ENCODE measurements at regions not wholly inside any gene's neighbourhood (a gene's known extent, or its start where the extent isn't known, plus 50 kb on each side); places are given as distances from the start of the nearest gene placed in this dataset.

DNA sequence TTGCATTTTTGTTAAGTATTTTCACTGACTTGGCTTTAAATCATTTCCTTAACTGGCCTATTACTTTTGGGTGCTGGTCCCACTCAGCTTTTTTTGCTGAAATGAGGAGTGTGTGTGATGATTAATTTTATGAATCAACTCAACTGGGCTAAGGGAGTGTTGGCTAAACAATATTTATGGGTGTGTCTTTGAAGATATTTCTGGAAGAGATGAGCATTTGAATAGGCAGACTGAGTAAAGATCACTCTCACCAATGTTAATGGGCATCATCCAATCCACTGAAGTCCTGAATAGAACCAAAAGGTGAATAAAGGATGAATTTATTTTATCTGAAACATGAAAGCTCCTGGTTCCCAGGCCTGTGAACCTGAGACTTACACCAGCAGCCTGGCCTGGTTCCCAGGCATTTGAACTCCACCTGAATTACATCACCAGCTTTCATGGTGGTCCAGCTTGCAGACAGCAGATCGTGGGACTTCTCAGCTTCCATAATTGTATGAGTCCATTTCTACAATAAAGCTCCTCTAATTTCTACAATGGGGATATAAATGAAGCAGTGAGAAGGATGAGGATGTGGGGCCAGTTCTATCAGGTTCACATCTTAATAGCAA, 241.3 kb upstream of the ZC3H12C start:
- TF ChIP-seq, protein P1, sequence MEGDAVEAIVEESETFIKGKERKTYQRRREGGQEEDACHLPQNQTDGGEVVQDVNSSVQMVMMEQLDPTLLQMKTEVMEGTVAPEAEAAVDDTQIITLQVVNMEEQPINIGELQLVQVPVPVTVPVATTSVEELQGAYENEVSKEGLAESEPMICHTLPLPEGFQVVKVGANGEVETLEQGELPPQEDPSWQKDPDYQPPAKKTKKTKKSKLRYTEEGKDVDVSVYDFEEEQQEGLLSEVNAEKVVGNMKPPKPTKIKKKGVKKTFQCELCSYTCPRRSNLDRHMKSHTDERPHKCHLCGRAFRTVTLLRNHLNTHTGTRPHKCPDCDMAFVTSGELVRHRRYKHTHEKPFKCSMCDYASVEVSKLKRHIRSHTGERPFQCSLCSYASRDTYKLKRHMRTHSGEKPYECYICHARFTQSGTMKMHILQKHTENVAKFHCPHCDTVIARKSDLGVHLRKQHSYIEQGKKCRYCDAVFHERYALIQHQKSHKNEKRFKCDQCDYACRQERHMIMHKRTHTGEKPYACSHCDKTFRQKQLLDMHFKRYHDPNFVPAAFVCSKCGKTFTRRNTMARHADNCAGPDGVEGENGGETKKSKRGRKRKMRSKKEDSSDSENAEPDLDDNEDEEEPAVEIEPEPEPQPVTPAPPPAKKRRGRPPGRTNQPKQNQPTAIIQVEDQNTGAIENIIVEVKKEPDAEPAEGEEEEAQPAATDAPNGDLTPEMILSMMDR (IDR thresholded peaks at IDR 0.05): no peak

DNA sequence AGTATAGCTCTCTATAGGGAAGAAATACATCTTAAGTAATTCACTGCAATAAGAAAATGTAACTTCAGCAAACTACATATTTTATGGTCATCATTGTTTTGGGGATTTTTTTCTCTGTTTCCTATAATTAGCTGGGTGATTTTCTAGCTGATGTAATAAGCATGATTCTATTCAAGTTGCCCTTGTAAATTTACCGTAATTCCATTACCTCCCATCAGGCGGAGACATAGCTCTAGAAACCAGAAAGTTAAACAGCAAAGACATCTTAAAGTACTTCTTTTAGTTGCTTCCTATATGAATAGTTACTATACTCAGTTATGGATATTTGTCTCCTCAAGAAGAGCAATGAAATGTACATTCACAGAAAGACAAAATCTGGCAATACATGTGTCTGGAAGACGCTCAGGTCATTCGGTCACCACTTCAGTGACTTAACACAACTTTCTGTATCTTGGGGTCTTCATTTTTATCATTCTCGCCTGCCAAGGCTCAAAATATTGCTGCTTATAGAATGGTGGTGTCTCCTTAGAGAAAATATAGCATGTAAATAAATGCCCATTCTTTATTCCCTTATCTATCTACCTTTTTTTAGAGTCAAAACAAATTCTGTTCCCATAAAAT, 239.9 kb upstream of the ZC3H12C start:
- TF ChIP-seq, protein P1 (IDR thresholded peaks at IDR 0.05): peak; percentile 71

DNA sequence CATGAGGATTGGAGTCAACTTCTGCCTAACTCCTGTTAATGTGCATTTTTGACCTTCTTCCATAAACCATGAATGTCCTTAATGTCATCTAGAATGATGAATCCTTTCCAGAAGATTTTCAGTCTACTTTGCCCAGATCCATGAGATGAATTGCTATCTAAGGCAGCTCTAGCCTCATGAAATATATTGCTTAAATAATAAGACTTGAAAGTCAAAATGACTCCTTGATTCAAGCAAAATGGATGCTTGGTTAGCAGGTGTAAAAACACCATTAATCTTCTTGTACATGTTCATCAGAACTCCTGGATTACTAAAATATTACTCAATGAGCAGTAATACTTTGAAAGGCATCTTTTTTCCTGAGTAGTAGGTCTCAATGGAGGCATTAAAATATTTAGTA, 238.5 kb upstream of the ZC3H12C start:
- TF ChIP-seq, protein P1 (IDR thresholded peaks at IDR 0.05): no peak

DNA sequence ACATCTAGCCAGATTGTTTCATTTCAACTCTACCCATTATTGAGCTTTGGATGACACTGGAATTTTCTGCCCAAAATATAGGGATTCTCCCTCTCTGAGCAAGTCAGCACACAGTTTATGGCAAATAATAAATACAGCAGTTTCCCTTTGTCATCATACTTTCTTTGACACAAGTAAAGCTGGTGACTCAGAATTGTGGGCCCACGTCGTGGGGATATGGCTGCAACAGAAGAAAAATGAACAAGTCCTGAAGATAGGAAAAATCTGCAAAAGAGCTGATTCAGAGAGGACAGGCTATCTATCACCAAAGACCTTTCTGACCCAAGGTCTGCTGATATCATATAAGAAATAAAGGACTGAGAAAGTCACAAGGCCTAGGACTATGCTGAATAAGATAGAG, 236.3 kb upstream of the ZC3H12C start:
- TF ChIP-seq, protein P1 (IDR thresholded peaks at IDR 0.05): no peak

DNA sequence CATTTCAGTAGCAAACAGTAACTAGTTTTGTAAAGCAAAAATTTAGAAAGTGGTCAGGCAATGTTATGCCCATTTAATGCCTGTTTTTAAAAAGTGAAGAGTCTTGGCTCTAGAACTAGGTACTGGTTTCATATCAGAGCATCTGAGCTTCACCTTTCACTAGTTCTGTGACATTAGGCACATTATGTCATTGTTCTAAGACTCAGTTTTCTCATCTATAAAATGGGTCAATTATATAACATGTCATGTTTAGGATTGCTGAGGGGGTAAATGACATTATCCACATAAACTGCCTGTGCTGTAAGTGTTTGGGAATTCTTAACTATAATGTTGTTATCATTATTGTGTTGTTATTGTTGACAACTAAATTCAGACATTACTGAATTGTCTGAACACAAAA, 235.6 kb upstream of the ZC3H12C start:
- TF ChIP-seq, protein P1 (IDR thresholded peaks at IDR 0.05): no peak

DNA sequence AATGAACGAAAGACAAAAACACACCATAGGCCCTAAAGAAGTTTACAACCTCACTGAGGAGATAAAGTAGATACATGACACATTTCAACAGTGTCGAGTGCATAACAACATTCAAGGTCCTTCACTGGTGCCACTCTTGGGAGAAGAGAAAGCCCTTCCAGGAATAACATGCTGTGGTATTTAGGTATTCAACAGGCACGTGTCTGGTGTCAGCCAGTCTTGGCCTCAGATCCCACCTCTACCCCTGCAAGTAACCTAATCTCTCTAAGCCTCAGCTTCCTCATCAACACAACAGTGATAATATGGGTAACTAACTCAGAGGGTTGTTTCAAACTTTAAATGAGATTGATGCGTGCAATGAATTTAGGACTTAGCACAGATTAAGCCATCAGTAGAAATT, 235.0 kb upstream of the ZC3H12C start:
- TF ChIP-seq, protein P1 (IDR thresholded peaks at IDR 0.05): no peak

DNA sequence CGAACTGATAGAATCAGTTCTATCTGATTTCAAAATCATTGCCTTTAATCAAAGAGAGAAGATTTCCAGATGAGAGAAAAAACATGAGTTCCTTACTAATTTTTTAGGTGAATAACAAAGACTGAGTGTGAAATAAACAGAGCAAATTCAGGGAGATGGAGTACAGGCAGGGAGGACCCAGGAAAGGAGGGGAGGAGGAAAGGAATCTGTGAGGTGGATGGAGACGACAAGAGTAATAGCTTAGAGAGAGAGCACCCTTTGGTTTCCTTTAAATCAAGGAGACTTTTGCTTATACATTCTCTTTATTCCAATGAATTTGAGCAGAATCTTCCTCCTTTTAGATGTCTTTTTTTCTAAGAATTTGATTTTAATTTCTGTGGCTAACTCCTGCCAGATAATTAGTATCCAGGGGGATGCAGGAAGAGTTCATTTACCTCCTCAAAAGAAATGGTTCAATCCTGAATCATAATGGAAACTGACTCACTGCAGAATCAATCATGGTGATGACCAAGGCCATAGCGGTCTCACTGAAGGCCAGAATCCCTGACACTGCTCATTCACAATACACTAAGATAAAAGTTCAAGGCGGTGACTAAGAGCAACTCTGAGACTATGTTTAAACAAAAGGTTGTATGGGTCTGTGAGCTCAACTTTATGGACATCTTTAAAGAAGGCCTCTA, 234.0 kb upstream of the ZC3H12C start:
- TF ChIP-seq, protein P1 (IDR thresholded peaks at IDR 0.05): no peak
